ENCODE measurements at regions not wholly inside any gene's neighbourhood (a gene's known extent, or its start where the extent isn't known, plus 50 kb on each side); places are given as distances from the start of the nearest gene placed in this dataset.

GRCh38 chr2:204491528-204491927 is 53.7 kb upstream of the PARD3B start:
- Mint-ChIP-seq H3K4me3 (no peak overlapping the region), H3K27me3 (ENCODE audit: low read depth) (no peaks in the 10 kb centered on the region), H3K4me1 (no peaks in the 10 kb centered on the region), H3K36me3 (no peaks in the 10 kb centered on the region), H3K9me3 (no peaks in the 10 kb centered on the region), H3K27ac (no peak overlapping the region)
- ATAC-seq (no peak), DNase-seq (ENCODE audit: low spot score) (no peak)
- TF ChIP-seq ZNF219 (CRISPR knock-in tag; IDR thresholded peaks at IDR 0.05; ENCODE audit: borderline replicate concordance) (no peak), SP1 (CRISPR knock-in tag; conservative IDR thresholded peaks at IDR 0.05) (no peak), ZNF425 (CRISPR knock-in tag; conservative IDR thresholded peaks at IDR 0.05) (no peak), CDX4 (CRISPR knock-in tag; IDR thresholded peaks at IDR 0.05; ENCODE audit: borderline replicate concordance) (no peak), ATF2 (CRISPR knock-in tag; IDR thresholded peaks at IDR 0.05; ENCODE audit: borderline replicate concordance, low read depth) (no peak)
- POLR2A ChIA-PET: no interaction called here
- CTCF ChIA-PET: no interaction called here

- Mint-ChIP-seq H3K27ac (no peak overlapping the region), H3K4me1 (peaks cover 5% of the 10 kb centered on the region), H3K36me3 (no peaks in the 10 kb centered on the region), H3K4me3 (no peak overlapping the region), H3K27me3 (ENCODE audit: low read depth) (no peaks in the 10 kb centered on the region), H3K9me3 (no peaks in the 10 kb centered on the region)
- DNase-seq (ENCODE audit: low spot score): no peak
- ChIA-PET POLR2A (no interaction called here), CTCF (no interaction called here)
- no peak for TF ChIP-seq TCF7 (CRISPR knock-in tag; IDR thresholded peaks at IDR 0.05; ENCODE audit: low read depth)
- no peak for TF ChIP-seq EMX1 (CRISPR knock-in tag; IDR thresholded peaks at IDR 0.05)
- no peak for TF ChIP-seq NR2C2 (CRISPR knock-in tag; IDR thresholded peaks at IDR 0.05)
- no peak for TF ChIP-seq NFE2L1 (CRISPR knock-in tag; IDR thresholded peaks at IDR 0.05)
- TF ChIP-seq CBFB (CRISPR knock-in tag; IDR thresholded peaks at IDR 0.05; ENCODE audit: low read depth): no peak
- no peak for TF ChIP-seq NFATC4 (CRISPR knock-in tag; IDR thresholded peaks at IDR 0.05)
- TF ChIP-seq NR1H2 (CRISPR knock-in tag; IDR thresholded peaks at IDR 0.05): no peak
- TF ChIP-seq ZNF532 (CRISPR knock-in tag; IDR thresholded peaks at IDR 0.05; ENCODE audit: borderline replicate concordance): no peak
- no peak for TF ChIP-seq MLX (CRISPR knock-in tag; IDR thresholded peaks at IDR 0.05)
- ATAC-seq: no peak
Observed at GRCh38 chr2:204492417-204492816, 52.9 kb upstream of the PARD3B start.

- ATAC-seq (no peak), DNase-seq (ENCODE audit: low spot score) (no peak)
- POLR2A ChIA-PET: no interaction called here
- Mint-ChIP-seq H3K9me3 (no peaks in the 10 kb centered on the region), H3K27ac (no peak overlapping the region), H3K4me1 (peaks cover 5% of the 10 kb centered on the region), H3K36me3 (no peaks in the 10 kb centered on the region), H3K27me3 (ENCODE audit: low read depth) (no peaks in the 10 kb centered on the region), H3K4me3 (no peak overlapping the region)
- TF ChIP-seq MXD4 (CRISPR knock-in tag; IDR thresholded peaks at IDR 0.05; ENCODE audit: borderline replicate concordance): no peak
- no peak for TF ChIP-seq ZNF317 (CRISPR knock-in tag; IDR thresholded peaks at IDR 0.05; ENCODE audit: borderline replicate concordance, low read depth)
- TF ChIP-seq STAT6 (CRISPR knock-in tag; conservative IDR thresholded peaks at IDR 0.05; ENCODE audit: low read depth): no peak
- no peak for TF ChIP-seq ZNF263 (CRISPR knock-in tag; IDR thresholded peaks at IDR 0.05; ENCODE audit: low read depth)
- no peak for TF ChIP-seq ATF1 (CRISPR knock-in tag; IDR thresholded peaks at IDR 0.05)
- no peak for TF ChIP-seq MAX (CRISPR knock-in tag; IDR thresholded peaks at IDR 0.05)
- CTCF ChIA-PET: no interaction called here
Observed at GRCh38 chr2:204494681-204495080, 50.6 kb upstream of the PARD3B start.
